ENCODE measurements at regions not wholly inside any gene's neighbourhood (a gene's known extent, or its start where the extent isn't known, plus 50 kb on each side); places are given as distances from the start of the nearest gene placed in this dataset.

- TF ChIP-seq, protein P1, sequence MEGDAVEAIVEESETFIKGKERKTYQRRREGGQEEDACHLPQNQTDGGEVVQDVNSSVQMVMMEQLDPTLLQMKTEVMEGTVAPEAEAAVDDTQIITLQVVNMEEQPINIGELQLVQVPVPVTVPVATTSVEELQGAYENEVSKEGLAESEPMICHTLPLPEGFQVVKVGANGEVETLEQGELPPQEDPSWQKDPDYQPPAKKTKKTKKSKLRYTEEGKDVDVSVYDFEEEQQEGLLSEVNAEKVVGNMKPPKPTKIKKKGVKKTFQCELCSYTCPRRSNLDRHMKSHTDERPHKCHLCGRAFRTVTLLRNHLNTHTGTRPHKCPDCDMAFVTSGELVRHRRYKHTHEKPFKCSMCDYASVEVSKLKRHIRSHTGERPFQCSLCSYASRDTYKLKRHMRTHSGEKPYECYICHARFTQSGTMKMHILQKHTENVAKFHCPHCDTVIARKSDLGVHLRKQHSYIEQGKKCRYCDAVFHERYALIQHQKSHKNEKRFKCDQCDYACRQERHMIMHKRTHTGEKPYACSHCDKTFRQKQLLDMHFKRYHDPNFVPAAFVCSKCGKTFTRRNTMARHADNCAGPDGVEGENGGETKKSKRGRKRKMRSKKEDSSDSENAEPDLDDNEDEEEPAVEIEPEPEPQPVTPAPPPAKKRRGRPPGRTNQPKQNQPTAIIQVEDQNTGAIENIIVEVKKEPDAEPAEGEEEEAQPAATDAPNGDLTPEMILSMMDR (IDR thresholded peaks at IDR 0.05; ENCODE audit: low read depth, low read length), result no peak
- TF ChIP-seq POLR2A (IDR thresholded peaks at IDR 0.05; ENCODE audit: extremely low read depth, insufficient read length) (no peak), MYC (IDR thresholded peaks at IDR 0.05; ENCODE audit: low read depth, low read length) (no peak)
- TF ChIP-seq, protein P2, sequence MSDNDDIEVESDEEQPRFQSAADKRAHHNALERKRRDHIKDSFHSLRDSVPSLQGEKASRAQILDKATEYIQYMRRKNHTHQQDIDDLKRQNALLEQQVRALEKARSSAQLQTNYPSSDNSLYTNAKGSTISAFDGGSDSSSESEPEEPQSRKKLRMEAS (IDR thresholded peaks at IDR 0.05; ENCODE audit: low read depth, low read length), result no peak
These were observed 455.3 kb downstream of the DMRT2 start for GRCh38 chr9:1505489-1505888.

Data from NB4 (cell line).